ENCODE measurements at regions not wholly inside any gene's neighbourhood (a gene's known extent, or its start where the extent isn't known, plus 50 kb on each side); places are given as distances from the start of the nearest gene placed in this dataset.

DNA sequence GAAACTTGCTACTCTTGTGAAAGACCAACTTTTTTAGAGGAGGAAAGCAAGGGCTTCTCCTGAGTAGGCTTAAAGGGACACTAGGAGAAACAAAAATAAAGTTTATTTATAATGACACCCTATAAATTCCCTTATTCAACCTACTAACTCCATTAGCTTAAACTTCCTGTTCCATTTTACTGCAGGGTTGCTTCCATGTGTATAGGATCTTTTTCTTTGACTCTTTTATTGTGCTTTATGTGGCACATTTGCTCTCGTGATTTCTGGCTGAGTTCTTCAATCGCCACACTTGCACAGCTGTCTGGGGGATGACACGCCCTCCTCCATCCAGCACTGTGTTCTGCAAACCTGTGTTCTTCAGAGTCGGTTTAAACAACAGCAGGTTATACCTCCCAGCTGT lies 225.7 kb upstream of the NPVF start:
- TF ChIP-seq, protein P1, sequence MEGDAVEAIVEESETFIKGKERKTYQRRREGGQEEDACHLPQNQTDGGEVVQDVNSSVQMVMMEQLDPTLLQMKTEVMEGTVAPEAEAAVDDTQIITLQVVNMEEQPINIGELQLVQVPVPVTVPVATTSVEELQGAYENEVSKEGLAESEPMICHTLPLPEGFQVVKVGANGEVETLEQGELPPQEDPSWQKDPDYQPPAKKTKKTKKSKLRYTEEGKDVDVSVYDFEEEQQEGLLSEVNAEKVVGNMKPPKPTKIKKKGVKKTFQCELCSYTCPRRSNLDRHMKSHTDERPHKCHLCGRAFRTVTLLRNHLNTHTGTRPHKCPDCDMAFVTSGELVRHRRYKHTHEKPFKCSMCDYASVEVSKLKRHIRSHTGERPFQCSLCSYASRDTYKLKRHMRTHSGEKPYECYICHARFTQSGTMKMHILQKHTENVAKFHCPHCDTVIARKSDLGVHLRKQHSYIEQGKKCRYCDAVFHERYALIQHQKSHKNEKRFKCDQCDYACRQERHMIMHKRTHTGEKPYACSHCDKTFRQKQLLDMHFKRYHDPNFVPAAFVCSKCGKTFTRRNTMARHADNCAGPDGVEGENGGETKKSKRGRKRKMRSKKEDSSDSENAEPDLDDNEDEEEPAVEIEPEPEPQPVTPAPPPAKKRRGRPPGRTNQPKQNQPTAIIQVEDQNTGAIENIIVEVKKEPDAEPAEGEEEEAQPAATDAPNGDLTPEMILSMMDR (IDR thresholded peaks at IDR 0.05; ENCODE audit: insufficient read depth, low read depth, low read length): no peak
- TF ChIP-seq EZH2 (IDR thresholded peaks at IDR 0.05; ENCODE audit: insufficient read depth, low read length): no peak

Measured in astrocyte (in vitro differentiated cells and primary cell).